Spinal cord (tissue), 9 donors: ENCODE measurements at regions not wholly inside any gene's neighbourhood (a gene's known extent, or its start where the extent isn't known, plus 50 kb on each side); places are given as distances from the start of the nearest gene placed in this dataset.

Experiments used
- DNase-seq, 6 donors: peaks; one replicate each; pipeline versions ENCODE4 v3.0.0 to v3.0.0-alpha.2; 2013 to 2015; ENCODE audit warnings: low spot score in 6 of 6, low read depth in 4 of 6
- H3K27ac ChIP-seq: one replicate; pipeline ENCODE4 v1.5.1; 2013; ENCODE audit warnings: low read depth, low read length, control low read depth
- H3K27me3 ChIP-seq: one replicate; pipeline ENCODE4 v1.6.1; 2013; ENCODE audit warnings: low read length; ENCODE audit not compliant: control insufficient read depth, insufficient read depth
- H3K36me3 ChIP-seq: one replicate; pipeline ENCODE4 v1.6.1; 2013; ENCODE audit warnings: low read length; ENCODE audit not compliant: control insufficient read depth, insufficient read depth
- H3K4me1 ChIP-seq: one replicate; pipeline ENCODE4 v1.6.1; 2013; ENCODE audit warnings: low read length; ENCODE audit not compliant: control insufficient read depth, insufficient read depth
- H3K4me3 ChIP-seq: one replicate; pipeline ENCODE4 v1.5.1; 2013; ENCODE audit warnings: low read depth, low read length, control low read depth
- H3K9me3 ChIP-seq: one replicate; pipeline ENCODE4 v1.6.1; 2013; ENCODE audit warnings: low read length; ENCODE audit not compliant: control insufficient read depth, insufficient read depth
- WGBS: methylation state at CpG from one replicate; pipeline ENCODE4 v1.1.5; 2013; ENCODE audit warnings: missing lambda C conversion rate; ENCODE audit not compliant: insufficient coverage; 5-methylcytosine and 5-hydroxymethylcytosine counted together
- donor health status: healthy.

DNA sequence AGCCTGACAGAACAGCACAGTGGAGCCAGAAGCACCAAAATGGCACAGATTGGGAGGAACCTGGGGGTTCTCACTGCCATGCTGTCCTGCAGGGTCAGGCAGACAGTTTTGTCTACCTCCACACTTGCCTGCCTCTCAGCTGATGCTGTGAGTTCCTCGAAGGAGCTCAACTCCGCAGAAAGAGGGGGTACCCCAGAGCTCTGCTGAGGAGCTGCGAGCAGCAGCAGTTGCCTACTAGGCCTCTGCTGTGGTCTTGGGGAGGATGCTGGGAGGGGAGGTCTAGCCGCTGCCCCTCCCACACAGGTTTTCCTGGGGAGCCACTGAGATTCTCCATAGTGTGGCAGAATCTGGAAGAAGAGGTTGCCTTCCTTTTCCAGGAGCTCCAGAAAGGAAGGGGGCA, 192.5 kb downstream of the FOXD2 start:
- H3K4me3 ChIP-seq: no peak overlapping the region
- no peaks in the 10 kb centered on the region for H3K36me3 ChIP-seq
- no peaks in the 10 kb centered on the region for H3K27me3 ChIP-seq
- no peaks in the 10 kb centered on the region for H3K9me3 ChIP-seq
- H3K4me1 ChIP-seq: peaks cover 20% of the 10 kb centered on the region
- WGBS: 96% methylated on average over 4 of the region's 4 CpGs
- no peak for DNase-seq
- no peak overlapping the region for H3K27ac ChIP-seq

DNA sequence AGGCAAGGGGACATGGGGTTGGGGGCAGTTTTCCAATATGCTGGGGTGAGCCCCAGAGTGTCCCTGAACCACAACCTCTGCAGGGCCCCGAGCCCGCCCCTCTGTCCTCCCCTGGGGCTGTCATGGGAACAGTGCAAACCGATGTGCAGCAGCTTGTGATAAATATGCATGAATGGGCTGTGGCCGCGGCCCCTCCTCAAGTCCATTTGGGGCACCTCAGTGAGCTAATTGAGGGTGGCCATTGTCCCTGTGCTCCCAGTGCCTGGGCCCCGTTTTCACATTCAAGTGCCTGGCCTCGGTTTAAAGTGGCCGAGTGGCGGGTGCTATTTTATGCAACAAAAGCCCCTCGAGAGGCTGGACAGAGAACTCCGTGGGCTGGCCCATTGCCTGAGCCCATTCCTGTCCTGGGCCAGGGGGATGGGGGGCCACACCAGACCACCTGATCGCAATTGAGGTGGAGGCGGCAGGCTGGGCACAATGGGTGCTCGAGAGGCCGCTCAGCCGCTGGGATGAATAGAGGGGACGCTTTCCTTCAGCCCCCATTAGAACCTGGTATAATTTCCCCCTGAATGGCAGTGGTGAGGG, 193.7 kb downstream of the FOXD2 start:
- Histone ChIP-seq H3K4me3 (no peak overlapping the region), H3K27ac (no peak overlapping the region), H3K27me3 (no peaks in the 10 kb centered on the region), H3K9me3 (no peaks in the 10 kb centered on the region), H3K36me3 (no peaks in the 10 kb centered on the region), H3K4me1 (peaks cover 20% of the 10 kb centered on the region)
- WGBS: 21% methylated on average over 13 of the region's 17 CpGs
- DNase-seq: peak in 2 of 6 donors; percentile 27 to 39

DNA sequence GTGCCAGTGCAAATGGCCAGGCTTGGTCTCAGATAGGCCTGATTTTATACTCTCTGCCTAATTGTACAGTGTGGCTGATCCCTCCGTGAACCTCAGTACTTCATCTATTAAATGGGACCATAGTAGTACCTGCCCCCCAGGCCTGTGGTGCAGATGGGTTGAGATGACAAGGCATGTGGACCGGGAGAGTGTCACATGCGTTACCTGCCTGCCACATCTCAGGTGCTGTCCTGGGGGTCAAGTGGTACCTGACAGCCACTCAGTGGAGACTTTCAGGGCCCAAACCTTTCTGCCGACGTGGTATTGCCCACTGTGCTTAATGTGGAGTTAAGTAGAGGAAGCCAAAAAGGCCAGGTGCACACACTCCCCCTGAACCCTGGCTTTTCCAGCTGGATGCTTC, 197.3 kb downstream of the FOXD2 start:
- H3K4me1 ChIP-seq: peaks cover 10% of the 10 kb centered on the region
- 100% methylated on average over 2 of the region's 5 CpGs for WGBS
- no peaks in the 10 kb centered on the region for H3K9me3 ChIP-seq
- H3K4me3 ChIP-seq: no peak overlapping the region
- DNase-seq: no peak
- H3K36me3 ChIP-seq: no peaks in the 10 kb centered on the region
- H3K27me3 ChIP-seq: no peaks in the 10 kb centered on the region
- no peak overlapping the region for H3K27ac ChIP-seq

DNA sequence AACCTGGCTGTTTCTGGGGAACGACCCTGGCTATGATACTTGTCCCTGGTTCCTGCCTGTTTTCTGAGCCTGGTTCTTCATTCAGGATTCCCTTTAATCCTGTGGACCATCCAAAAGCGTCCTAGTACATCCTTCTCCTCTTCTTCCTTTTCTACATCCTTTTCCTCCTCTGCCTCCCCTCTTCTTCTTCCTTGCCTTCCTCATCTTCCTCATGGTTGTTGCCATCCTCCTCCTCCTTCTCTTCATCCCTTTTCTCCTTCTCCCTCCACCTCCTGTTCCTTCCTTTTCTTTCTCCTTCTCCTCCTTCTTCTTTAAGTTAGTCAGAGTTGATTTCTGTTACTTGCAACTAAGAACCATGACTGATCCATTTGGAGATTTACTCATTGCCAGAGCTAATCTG, 197.8 kb downstream of the FOXD2 start:
- Histone ChIP-seq H3K27me3 (no peaks in the 10 kb centered on the region), H3K36me3 (no peaks in the 10 kb centered on the region), H3K27ac (no peak overlapping the region), H3K4me3 (no peak overlapping the region), H3K4me1 (peaks cover 6% of the 10 kb centered on the region), H3K9me3 (no peaks in the 10 kb centered on the region)
- 88% methylated on average over 2 of the region's 2 CpGs for WGBS
- no peak for DNase-seq

DNA sequence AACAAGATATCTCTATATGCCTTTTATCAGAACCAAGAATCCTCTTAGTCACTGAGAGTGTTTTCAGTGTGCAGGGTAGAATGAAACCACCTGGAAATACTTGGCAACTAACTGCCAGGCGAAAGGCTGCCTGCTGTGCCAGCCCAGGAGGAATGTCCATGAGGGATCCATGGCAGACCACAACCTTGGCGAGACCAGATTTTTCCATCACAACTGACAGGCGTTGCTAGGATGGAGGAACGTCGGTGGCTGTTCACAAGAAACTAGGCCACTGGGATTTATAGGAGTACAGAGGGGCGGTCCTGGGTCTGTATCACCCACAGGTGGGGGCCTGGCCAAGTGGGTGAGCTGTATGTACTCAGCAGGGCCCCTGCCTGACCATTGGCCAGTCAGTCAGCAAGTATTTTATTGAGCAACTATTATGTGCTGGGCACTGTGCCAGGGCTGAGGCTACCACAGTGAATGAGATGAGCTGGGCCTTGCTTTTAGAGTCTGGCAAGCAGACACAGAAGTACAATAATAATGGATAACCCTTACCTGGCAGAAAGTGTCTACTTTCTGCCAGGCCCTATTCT, 199.4 kb downstream of the FOXD2 start:
- Histone ChIP-seq H3K4me1 (no peaks in the 10 kb centered on the region), H3K4me3 (no peak overlapping the region), H3K27ac (no peak overlapping the region), H3K36me3 (no peaks in the 10 kb centered on the region), H3K27me3 (no peaks in the 10 kb centered on the region), H3K9me3 (no peaks in the 10 kb centered on the region)
- WGBS: 89% methylated on average over 6 of the region's 6 CpGs
- DNase-seq: no peak

DNA sequence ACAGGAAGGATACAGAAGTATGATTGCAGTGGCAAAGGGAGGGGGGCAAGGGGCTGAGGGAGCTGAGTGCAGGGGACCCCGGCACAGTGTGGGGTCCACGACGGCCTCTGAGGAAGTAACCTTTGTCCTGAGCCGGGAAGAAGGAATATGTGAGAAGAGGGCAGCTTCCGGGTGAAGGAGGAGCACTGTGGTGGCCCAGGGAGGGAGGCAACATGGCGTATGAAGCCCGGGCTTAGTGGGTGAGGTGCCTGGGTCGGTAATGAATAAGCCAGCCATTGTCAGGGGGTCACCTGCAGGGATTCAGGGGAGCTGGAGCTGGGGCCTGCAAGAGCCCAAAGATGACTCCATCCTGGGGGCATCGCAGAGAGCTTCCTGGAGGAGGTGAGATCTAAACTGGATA, 200.4 kb downstream of the FOXD2 start:
- Histone ChIP-seq H3K27me3 (no peaks in the 10 kb centered on the region), H3K4me3 (no peak overlapping the region), H3K27ac (no peak overlapping the region), H3K4me1 (peaks cover 5% of the 10 kb centered on the region), H3K36me3 (no peaks in the 10 kb centered on the region), H3K9me3 (no peaks in the 10 kb centered on the region)
- no peak for DNase-seq
- WGBS: 78% methylated on average over 9 of the region's 9 CpGs

DNA sequence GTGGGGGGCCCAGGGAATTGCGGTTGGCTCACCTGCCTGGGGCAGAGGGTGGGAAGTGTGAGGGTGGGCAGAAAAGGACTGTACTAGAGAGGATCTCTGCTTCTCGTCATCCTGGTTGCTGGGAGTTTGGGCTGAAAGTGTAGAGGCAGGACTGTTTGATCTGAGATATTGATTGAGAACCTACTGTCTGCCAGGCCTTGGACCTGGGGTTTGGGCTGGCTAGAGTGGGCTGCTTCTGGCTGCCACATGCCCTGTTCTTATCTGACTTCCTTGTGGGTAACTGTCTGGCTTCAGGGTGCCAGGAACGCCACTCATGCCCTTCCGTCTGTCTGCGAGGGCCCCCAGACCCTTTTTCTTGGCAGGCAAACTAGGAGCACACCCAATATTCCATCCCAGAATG, 200.9 kb downstream of the FOXD2 start:
- WGBS: 88% methylated on average over 4 of the region's 5 CpGs
- no peak for DNase-seq
- Histone ChIP-seq H3K27me3 (no peaks in the 10 kb centered on the region), H3K4me3 (no peak overlapping the region), H3K36me3 (no peaks in the 10 kb centered on the region), H3K9me3 (no peaks in the 10 kb centered on the region), H3K4me1 (peaks cover 9% of the 10 kb centered on the region), H3K27ac (no peak overlapping the region)

DNA sequence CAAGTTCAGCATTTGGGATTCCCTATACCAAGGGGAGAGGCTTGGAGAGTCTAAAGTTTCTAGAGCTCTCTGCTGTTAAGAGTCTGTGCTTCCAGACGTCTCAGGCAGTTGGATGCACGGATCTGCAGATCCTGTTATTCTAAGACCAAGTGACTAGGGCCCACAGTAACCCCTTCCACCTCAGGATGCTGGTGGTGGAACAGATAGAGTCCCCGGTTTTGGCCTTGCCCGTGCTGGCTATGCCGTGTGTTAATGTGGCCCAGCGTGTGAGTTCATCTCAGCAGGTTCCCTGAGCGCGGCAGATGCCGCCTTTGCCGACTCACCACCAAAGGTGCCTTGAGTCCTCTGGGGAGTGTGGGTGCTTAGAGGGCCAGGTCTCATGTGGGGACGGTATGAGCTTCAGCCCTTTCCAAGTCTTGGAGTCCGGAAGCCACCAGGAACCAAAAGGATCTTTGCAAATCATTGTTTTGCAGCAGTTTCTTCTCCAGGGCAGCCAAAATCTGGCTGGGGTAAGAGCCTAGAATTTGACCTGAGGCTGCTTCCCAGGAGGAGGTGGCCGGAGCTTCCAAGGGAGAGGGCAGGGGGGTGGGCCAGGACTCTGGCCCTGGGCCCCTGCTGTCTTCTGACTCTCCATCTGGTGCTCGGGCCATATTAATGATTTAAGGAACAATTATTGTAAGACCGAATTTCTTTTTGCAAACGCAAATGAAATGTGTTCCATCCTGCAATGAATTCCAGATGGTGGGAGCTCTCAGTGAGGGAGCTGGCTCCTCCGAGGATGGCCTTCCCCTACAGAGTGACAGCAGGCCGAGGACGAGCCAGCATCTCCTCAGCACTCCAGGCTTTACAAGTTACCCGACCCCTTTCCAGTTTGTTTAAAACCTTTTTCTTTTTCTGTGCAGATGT, 205.7 kb downstream of the FOXD2 start:
- H3K9me3 ChIP-seq: no peaks in the 10 kb centered on the region
- H3K27ac ChIP-seq: peak overlapping the region; percentile 79
- H3K4me1 ChIP-seq: peaks cover 13% of the 10 kb centered on the region
- no peak overlapping the region for H3K4me3 ChIP-seq
- H3K36me3 ChIP-seq: no peaks in the 10 kb centered on the region
- no peaks in the 10 kb centered on the region for H3K27me3 ChIP-seq
- peak in 2 of 6 donors; percentile 44 to 65 for DNase-seq
- WGBS: 64% methylated on average over 17 of the region's 20 CpGs

DNA sequence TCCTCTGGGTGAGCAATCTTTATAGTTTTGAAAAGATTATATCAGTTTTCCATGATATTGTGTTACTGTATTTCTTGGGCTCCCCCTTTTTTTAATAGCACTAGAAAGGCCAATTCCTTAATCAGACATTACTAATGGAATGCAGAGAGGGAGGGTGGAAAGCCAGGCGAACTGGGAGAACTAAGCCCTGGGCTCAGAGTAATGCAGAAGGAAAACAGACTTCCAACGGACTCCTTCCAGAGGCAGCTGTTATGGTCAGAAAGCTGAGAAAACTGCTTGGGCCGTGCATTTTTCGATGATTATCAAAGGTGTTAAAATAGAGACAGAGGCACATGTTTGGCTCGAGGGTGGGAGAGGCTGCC, 206.3 kb downstream of the FOXD2 start:
- Histone ChIP-seq H3K9me3 (no peaks in the 10 kb centered on the region), H3K27ac (peak overlapping the region; percentile 79), H3K4me3 (no peak overlapping the region), H3K27me3 (no peaks in the 10 kb centered on the region), H3K4me1 (peaks cover 13% of the 10 kb centered on the region), H3K36me3 (no peaks in the 10 kb centered on the region)
- 70% methylated on average over 4 of the region's 5 CpGs for WGBS
- peak in 2 of 6 donors; percentile 60 to 74 for DNase-seq
